Hepatic stellate cell (primary cell): ENCODE measurements at regions not wholly inside any gene's neighbourhood (a gene's known extent, or its start where the extent isn't known, plus 50 kb on each side); places are given as distances from the start of the nearest gene placed in this dataset.
A peak's percentile ranks its signal among the peaks of the same experiment; 100 is the strongest.
"Not testable (repeated sequence)": the region's sequence is repeated elsewhere in the genome, so short reads cannot be mapped to it uniquely, and the experiment has no call there.

Experiments used
- DNase-seq: peaks from one replicate; pipeline ENCODE4 v3.0.0; 2011; ENCODE audit warnings: low spot score

DNA sequence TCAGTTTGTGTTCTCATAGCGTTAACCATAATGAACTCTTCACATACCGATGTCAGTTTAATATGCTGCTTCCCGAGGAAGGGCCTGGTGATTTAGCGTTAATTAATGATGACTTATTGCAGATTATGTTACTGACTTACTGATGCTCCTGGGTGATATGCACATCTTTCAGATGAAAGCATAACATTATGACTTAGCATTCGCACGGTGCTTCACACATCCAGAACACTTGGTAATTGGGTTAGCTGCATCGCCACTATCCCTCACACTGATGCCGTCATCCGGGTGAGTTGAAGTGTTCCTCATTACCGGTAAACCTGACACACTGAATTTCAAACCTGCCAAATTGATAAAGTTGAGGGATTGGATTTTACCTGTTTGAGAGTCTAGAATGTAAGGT, 239.0 kb upstream of the PODXL start:
- no peak for DNase-seq

DNA sequence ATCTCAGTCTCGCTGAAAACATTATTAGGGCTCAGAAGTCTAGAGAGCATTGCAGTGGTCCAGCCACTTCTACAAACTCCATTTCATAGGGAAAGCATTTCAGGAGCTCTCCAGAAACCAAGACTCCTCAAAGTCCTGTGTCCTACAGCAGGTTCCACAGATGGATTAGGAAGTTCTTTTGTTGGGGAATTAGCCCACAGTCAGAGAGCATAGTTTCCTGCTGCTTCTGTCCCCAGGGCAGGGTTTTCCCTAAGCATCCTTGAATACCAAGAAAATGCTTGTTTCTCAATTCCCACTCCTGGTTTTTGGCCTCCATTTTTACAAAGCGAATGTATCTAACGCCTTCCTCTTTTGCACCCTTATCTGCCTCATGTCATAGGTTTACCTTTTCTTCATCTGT, 235.9 kb upstream of the PODXL start:
- no peak for DNase-seq

DNA sequence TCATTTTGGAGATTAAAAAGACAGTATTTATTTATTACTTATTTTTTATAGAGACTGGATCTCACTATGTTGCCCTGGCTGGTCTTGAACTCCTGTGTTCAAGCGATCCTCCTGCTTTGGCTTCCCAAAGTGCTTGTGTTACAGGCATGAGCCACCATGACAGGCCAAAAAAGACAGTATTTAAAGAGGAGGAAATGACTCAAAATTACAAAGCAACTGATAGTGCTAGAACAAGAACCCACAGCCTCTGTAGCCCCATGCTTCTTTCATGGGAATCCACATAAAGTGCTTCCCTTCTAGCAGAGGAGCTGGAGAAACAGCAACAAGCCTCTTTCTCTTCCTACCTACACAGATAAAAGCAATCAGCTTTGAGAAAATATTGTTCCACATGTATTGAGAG, 230.7 kb upstream of the PODXL start:
- DNase-seq, result no peak

DNA sequence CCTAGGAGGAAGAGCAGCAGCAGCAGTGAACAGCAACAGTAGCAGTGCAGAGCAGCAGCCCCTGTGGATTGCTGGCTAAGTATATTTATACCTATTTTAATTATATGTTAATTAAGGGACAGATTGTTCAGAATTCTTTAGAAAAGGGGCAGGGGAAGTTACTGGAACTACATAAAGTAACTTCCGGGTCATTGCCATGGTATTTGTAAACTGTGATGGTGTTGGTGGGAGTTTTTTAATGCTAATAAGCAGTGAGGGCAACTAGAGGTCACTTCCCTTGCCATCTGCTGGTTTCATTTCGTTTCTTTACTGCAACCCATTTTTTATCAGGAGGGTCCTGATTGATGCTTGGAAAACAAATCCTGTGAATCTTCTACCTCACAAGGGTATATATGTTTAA, 229.8 kb upstream of the PODXL start:
- no peak for DNase-seq

DNA sequence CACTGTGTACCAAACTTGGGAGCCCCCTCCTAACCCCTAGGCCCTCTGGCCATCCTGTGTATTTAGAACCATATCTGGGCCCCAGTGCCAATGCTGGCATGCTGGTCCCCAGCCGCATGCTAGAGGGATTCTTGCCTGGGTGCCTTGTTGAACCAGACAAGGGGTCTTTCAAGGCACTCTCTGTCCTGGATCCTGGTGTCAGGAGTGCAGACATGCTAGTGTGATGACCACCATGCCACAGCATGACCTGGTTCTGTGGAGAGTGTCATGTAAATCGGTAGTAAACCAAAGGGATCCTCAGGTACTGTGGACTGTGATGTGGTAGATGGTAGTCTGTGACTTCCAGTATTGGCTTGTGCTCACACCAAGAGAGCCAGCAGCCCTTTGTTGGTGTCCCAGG, 222.2 kb upstream of the PODXL start:
- no peak for DNase-seq

DNA sequence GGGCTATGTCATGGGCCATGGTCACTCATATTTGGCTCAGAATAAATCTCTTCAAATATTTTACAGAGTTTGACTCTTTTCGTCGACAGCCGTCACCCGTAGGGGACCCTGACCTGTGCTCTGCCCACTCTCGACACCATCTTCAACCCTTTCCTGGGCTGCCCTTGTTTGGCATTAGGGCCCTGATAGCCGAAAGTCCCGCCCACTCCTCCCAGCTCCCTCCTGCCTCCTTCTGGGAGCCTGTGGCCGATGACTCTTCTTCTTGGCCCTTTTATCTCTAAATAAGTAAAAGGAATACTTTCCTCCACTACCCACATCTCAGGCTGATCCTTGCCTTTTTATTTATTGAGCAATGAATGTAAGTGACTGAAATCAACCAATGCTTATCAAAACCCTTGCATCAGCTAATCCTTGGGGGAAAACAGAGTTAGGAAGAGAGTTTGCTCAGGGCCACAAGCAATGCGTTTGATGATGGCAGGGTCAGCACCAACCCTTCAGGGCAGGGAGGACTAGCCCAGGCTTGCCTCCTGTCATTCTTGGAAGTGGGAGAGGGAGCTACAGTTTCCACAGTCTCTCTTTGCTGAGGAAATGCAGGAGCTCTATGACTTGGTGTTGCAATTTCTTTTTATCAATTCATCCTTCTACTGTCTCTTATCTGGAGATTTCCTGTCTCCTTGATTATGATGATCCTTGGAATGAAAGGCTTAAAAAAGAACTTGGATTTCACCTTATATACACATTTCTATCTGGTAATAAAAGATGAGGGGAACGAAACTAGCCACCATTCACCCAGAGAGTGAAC, 218.2 kb upstream of the PODXL start:
- DNase-seq, result no peak

DNA sequence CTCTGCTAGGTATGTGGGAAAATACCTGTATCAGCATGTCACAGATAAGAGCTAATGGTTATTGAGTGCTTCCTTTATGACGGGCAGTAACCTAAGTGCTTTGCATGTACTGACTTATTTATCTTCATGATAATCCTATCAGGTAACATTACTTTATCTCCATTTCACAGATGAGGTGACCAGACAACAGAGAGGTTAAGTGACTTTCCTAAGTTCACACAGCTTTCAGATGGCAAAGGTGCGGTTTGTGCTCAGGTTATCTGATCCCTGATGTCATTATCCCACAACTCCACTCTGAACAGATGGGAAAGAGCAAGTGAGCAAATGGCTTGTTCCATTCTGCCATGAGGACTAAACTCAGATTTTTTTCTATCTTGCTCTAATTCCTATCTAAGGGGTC, 217.0 kb upstream of the PODXL start:
- no peak for DNase-seq

DNA sequence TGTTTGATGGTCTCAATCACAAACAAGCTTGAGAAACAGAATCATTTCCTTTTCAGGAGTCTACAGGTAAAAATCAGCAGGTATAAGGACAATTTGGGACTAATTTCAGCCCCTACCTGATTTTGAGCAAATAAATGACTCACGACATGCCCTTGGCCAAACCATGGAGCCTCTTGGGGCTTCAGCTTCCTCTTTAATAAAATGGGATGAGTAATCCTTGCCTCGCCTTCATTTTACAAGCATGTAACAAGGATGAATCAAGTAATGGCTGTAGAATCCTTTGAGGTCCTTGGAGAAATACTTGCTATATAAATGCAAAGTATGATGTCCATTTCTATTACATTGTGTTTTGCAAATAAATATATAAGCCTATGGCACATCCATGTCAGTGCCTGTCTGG, 212.8 kb upstream of the PODXL start:
- DNase-seq, result no peak

DNA sequence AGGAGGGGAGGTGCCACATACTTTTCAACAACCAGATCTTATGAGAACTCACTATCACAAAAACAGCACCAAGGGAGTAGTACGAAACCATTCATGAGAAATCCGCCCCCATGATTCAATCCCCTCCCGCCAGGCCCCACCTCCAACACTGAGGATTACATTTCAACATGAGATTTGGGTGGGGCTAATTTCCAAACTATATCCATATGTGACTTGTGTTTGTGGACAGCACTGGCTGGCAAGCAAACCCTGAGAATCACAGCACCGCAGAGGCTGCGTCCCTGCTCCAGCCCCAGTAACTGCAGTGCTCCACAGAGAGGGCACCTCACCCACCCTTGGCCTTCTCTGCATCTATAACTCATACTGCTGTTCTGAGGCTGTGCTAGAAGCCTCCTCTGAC, 211.2 kb upstream of the PODXL start:
- no peak for DNase-seq

DNA sequence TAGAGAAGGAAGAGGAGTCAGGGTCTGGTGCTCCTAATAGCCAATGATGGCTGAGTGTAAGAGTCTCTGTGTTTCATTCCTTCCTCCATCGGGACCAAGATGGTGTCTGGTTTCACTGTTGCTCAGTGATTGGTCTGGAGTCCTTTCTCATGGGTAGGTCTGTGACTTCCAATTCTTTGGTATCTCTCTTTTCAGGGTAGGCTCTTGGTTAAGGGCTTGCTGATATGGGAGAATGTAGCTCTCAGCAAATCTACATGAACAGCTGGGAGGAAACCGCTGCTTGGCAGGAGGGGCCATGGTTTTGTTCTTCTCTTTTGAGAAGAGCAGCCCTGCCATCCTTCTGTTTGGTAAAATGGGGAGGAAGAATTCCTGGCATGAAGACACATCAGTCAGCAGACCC, 209.1 kb upstream of the PODXL start:
- DNase-seq, result no peak

DNA sequence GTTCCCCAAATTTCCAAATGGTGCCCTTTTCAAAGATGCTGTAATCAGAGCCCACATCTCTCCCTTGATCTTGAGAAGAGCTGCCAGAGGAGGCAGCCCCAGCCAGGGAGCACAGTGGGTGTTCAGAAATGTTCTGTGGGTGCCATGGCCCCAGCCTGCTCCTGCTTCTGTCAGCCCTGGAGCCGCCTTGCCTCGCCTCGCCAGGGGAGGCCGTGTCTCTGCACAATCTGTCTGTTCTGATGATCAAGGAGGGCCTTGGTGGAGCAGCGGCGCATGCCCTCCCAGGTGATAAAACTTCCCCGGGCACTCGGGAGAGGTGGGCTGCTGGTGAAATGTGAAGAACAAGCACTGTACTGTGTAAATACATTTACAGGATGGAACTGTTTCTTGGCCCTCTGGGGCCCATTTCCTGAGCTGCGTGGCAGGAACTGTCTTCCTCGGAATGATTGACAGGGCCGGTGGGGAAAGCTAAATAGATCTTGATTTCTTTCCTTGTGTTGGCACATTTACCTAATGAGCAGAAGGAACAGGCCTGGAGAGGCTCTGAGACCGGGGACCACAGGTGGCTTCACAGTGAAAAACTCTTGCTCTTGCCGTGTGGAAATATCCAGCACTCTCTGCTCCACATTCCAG, 207.8 kb upstream of the PODXL start:
- no peak for DNase-seq

DNA sequence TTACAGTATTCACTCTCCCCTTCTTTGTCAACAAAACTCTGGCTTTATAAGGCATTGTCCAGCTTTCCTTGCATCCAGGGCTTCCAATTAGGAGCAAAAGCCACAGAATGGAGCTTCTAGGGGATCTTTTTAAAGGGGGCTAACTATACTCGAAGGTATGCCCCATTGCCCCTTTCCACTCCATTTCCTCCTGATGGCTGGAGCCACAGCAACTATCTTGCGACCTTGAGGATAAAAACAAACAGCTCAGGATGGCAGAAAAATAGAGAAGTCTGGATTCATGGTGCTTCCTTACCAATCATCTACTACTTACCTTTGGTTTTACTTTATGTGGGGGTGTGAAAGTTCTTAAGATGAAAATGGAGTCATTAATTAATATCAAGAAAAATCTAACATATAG, 206.3 kb upstream of the PODXL start:
- DNase-seq, result no peak

DNA sequence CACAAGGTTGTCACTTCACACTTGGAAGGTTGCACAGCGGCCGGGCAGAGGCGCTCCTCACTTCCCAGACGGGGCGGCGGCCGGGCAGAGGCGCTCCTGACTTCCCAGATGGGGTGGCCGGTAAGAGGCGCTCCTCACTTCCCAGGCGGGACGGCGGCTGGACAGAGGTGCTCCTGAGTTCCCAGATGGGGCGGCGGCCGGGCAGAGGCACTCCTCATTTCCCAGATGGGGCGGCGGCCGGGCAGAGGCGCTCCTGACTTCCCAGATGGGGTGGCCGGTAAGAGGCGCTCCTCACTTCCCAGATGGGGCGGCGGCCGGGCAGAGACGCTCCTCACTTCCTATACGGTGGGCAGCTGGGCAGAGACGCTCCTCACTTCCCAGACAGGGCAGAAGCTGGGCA, 199.4 kb upstream of the PODXL start:
- not testable (repeated sequence) for DNase-seq

DNA sequence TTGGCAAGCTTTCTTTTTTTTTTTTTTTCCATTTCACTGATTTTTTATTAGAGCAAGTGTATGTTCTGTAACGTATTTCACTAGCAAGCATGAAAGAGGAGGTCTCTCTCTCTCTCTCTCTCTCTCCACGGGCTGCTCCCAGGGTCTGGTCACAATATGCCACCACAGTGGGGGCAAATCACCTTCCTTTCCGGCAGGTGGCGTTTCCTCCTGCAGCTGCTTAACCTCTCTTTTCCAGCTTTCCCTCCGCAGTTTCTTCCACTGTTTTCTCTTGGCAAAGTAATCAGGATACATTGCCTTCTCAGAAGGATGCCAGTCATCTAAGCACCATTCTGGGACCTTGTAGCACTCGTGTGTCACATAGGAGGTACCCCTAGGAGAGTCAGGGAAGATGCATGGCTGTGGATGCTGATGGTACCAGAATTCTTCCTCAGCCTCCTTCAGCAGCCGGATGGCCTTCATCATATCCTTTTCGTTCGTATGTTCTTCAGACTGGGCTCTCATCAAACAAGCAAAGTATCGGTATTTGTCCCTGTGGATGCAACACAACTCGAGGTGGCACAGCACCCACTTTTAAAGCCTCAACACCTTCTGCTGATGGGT, 197.3 kb upstream of the PODXL start:
- DNase-seq, result no peak

DNA sequence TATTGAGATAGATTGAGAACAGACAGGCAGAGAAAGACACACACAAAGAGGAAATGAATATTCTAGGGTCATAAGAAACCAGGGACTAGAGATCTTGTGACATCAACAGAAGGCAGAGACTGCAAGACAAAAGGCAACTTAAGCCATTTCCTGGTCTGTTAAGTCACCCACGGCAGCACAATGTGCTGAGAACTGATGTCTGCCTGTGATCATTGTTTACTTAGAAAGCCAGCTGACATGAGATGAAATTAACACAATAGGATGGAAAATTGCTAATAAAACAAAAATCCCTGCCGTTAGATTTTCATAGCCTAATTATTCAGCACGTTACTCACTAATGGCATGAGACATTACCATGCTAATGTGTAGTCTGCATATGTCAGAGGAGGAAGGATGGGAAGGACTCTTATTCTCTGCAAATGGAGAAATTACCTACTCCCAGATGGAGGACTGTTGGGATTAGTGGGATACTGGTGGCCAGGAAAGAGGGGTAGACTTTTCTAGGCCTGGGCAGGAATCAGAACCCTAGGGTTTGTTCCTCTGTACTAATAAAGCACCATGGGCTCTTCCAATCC, 191.3 kb upstream of the PODXL start:
- no peak for DNase-seq

DNA sequence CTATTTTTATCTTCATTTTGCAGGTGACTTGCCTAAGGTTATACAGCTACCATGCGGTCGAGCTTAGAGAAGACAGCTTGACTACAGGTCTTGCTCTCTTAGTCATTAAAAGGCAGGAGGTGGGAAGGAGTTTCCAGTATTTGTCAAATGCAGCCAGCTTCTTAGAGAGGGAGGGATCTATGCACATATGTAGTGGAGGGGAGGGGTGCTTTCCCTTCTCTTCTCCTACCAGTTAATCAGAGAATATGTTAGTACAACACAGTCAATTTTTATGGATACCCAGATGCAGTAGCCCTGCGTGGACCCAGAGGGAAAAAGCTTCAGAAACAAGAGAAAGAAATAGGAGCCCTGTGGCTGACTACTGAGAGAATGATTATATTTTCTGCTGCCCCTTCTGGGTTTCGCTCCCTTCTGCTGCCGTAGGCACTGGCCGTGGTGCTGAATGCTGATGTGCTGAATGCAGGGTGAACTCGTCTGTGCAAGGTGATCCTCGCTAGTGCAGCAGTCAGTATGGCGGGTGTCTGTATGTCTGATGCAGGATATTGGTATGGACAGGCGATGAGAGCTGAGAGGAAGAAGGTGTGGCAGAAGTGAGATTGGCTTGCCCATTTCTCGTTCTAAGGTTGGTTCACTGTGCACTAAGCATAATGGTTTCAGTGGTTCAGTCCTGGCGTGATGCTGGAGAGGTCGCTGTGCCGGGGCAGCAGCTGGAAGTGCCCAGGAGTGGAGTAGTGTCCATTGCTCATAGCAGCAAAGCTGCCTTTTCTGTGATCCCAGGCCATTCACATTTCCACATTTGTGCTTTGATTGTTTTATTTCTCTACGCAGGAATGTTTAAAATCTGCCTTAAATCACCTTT, 189.2 kb upstream of the PODXL start:
- peak; percentile 15 for DNase-seq

DNA sequence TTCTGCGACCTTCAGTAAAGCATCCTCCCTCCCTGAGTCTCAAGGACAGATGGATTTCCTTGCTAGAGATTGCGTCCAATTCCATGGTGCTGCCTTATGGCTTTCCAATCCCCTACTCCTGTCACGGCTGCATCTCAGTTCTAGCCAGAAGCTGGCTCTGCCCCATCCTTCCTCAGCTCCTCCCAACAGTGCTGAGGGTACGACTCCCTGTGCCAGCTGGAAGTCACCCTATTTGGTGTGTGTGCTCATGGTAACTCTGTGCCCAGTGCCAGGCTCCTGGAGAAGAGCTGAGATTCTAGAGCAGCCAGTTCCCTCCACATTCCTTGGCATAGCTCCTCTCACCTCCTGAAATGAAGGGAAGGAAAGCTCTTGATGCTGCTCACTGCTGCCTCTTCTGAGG, 185.0 kb upstream of the PODXL start:
- no peak for DNase-seq

DNA sequence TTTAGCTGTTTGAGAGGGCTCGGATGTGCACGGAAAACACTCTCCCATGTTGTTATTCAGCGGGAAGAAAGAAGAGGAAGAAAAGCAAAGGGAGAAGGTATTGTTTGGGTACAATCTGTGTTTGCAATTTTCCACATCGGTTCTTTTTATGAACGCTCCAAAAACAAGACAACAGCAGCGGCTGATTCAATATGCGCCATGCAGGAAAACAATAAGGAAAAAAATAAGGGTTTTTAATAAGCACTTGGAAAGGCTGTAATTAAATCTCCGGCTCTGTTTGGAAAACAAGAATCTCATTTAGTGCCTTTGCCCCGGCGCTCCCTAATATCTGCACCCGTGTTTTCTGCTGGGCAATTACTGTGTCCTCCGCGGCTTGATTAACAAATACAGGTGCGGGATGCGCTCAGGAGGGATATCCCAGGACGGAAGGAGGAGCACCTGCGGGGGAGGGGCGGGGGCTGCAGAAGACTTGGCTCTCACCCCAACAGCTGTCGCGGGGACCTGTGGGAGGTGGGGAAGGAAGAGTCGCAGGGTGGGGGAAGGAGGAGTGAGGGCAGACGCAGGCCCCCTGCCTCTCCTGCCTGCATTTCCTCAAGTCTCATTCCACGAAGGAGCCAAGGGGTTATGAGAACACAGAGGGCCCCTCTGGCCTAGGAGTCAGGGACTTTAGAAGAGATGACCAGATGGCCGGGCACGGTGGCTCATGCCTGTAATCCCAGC, 181.5 kb upstream of the PODXL start:
- DNase-seq, result no peak

DNA sequence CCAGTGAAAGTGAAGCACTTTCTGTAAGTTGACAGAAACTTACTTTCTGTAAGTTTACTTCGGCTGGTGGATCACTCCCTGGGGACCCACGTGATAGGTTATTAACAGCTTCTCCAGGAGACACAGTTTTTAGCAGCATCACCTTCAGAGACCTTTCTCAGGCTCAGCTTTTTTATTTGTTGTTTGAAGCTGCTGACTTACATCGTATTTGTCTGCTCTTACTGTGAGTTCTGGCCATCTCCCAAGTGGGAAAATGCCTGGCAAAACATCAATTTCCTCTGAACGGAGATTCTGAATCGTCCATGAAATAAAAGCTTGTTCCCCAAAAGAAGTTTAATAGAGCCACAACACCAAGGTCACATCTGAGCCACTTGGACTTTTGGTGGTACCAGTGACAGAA, 178.7 kb upstream of the PODXL start:
- DNase-seq, result no peak

DNA sequence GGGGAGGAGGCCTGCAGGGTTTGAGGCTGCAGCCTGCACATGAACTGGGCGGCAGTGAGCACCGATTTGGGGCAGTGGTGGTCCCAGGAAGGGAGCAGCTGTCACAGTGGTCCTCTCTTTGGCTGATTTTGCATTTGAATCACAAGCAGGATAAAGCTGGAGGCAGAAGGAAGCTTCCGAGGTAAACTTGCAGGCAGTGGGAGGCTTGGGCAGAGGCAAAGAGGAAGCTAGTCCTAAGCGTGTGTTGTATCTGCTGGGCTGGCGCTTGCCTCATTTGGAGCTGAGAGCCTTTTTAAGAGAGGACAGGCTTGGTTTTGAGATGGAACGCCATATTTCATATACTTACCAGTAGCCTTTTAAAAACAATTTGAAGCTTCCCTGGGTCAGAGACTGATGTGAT, 177.2 kb upstream of the PODXL start:
- no peak for DNase-seq

DNA sequence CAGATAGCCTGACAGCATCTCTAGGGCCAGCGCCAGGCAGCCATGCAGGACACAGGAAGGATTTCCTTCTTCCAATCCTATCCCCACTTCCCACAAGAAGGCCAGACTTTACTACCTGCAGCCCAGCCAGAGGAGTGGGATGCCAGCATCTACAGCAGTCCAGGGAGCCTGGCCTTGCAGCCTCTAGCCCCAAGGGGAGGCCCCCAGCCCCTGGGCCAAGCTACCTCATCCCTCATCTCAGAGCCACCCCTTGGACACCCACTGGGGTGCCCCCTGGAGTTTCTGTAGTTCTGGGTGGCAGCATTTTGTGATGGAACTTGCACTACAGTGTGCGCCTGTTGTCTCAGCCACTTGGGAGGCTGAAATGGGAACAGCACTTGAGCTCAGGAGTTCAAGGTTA, 170.8 kb upstream of the PODXL start:
- DNase-seq, result no peak

DNA sequence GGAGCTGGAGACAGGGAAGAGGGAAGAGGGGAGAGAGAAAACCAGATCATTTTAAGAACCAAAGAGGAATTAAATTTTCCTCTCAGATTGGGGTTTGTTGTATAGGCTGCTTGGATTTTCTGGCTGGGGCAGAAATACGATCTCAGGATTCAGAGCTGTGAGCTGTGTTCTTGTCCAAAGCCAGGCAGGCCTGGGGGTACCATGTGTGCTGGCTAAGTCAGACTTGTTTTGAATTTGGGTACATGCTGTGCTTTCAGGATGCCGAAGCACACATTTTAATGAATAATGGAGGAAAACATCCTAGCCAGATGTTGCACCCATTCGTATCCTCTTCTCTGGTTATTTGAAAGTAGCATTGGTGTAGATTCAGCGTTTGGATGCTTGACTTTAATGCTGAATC, 170.3 kb upstream of the PODXL start:
- DNase-seq, result no peak
